NCI-H1694 treated with DMSO at 0.1 percent for 48 hours (cell line): ENCODE measurements at regions not wholly inside any gene's neighbourhood (a gene's known extent, or its start where the extent isn't known, plus 50 kb on each side); places are given as distances from the start of the nearest gene placed in this dataset.

Experiments used
- DNase-seq: peaks from one replicate; lab custom pipeline; 2025; lab: John Stamatoyannopoulos, UW

- no peak for DNase-seq
Observed at GRCh38 chr13:107475753-107476453, 739.4 kb downstream of the LIG4 start.

- no peak for DNase-seq
Observed at GRCh38 chr13:107473253-107473652, 742.1 kb downstream of the LIG4 start.

DNA sequence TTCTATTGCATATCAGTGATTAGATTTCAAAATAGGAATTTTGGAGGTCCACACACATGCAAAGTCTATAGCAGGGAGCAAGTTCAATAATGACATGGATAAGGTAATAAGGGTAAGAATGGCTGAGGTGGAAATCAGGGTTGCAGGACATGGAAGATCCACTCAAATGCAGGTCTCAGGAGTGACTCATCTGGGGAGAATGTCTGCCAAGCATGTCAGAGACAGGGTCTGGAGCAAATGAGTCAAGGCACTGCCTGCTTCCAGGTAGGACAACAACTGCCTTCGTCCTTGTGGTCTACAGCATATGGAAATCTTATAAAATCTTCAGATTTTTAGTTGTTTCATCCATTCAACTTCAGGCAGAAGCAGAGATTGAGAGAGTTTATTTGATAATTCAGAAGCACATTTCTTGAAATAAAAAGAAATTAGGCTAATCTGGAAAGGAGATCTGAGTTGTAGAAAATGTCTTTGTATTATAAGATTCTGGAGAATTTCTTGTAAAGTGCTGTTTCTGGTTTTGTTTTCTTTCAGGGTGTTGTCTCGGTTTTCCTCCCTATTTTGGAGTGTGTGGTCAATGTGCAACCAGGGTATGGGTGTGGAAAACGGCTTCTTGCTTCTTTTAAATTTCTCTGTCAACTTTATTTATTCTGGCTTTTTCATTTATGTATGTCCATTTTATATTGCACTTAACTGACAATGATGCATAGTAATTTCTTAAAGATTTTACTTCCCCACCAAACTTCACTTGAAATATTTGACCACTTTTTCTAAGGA, 748.8 kb downstream of the LIG4 start:
- no peak for DNase-seq

DNA sequence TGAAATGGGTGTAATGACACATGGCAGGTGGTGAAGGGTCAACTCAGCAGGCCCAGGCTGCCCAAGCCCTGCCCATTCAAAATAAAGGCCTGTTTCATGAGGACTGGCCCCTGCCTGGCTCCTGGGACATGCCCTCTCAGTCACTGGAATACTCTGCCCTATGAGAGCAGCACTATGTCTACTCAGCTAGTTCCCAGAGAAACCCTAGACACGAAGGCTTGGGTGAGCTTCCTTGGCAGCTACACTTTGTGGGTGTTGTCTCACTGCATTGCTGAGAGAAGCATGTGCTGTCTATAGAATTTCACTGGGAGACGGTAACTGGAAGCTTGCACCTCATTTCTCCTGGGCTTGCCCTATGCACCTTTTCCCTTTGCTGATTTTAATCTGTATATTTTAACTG, 752.8 kb downstream of the LIG4 start:
- DNase-seq, result no peak

DNA sequence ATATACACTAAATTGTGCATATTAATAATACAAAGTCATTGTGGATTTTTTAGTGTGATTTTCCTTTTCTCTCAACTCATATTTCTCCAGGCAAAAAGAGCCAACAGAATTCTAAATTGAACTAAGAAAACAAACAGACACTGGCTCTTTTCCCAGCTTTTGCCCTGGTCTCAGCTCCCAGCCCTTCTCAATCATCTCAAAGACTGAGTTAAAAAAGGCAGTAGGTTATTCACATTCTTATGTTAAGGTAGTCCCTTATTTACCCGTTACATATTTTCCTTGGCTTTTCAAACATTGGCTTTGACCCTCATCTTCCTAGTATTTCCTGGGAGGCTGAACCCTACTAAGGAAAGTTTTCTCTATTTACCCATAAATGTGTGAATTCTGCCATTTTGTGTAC, 753.6 kb downstream of the LIG4 start:
- no peak for DNase-seq

DNA sequence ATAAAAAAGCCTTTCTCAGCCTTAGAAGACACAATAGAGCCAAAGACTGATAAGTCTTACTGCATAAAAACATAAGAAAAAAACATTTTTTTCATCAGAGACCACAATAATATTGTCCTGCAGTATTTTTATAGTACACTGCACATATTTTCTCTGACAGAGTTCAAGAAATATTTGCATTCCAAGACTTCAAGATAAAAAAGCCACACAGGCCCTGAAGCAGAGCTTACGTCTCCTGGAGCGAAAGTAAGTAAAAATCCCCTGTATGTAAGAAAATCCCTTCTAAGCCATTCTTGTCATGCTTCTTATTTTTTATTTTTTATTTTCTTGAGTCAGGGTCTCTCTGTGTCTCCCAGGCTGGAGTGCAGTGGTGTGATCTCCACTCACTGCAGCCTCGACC, 755.9 kb downstream of the LIG4 start:
- no peak for DNase-seq

DNA sequence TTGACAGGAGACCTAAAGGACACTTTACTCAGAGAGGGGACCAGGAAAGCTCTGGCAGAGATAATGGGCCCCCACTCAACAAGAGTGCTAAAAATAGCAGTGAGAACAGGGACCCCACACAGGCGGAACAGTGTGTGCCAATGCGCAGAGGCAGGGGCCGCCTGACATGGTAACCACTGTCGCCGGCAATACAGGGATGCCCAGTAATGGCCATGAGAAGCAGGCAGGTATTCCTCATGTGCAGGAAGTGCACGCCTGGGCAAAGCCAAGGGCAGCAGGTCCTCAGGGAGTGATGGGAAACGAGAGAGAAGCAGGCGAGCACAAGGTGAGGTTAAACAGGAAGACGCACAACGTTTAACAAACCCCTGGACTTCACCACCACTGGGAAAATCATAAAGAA, 757.1 kb downstream of the LIG4 start:
- no peak for DNase-seq

GRCh38 chr13:107457686-107458085, 757.6 kb downstream of the LIG4 start:
- DNase-seq, result no peak

- no peak for DNase-seq
Observed at GRCh38 chr13:107456431-107456830, 758.9 kb downstream of the LIG4 start.

DNA sequence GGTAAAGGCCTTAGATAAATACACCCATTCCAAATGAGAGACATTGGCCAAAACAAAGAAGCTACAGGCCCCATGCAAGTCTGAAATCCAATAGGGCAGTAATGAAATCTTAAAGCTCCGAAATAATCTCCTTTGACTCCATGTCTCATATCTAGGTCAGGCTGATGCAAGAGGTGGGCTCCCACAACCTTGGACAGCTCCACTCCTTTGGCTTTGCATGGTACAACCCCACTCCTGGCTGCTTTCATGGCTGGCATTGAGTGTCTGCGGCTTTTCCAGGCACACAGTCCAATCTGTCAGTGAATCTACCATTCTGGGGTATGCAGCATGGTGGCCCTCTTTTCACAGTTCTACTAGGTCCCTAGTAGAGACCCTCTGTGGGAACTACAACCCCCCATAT, 762.5 kb downstream of the LIG4 start:
- DNase-seq, result no peak

GRCh38 chr13:107450931-107451330, 764.4 kb downstream of the LIG4 start:
- DNase-seq, result no peak

DNA sequence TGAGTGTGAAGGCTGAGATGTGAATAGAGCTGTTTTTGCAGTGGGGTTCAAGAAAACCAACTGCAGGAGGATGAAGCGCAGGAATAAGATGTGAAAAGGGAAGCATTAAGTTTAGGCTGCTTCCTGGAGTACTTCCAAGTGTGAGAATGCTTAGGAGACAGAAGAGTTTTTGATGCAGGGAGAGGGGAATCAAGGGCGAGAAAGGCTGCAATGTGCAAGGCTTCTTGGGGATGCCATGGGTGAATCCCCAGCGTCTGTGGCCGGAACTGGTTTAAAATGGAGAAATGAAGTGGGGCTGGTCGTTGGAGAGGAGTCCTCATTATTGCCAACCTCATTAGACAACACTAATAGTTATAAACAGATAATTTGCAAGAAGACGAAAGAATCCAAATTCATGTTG, 764.9 kb downstream of the LIG4 start:
- DNase-seq, result no peak

DNA sequence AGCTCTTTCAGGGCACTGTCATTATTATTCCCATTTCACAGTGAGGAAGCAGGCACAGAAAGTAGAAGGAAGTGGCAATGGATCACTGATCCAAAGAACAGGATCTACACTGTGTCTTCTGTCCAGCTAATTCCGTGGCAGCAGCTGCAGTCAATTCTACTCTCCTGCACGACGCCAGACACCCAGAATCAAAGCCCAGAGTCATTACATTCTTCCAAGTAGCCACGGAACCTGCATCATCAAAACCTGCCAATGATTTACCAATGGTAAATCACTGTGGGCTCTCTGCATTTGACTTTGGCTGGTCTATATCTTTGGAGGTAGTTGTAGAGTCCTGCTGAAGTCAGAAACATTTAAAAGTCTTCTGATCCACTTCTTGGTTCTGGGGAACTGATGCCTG, 767.7 kb downstream of the LIG4 start:
- DNase-seq, result no peak

GRCh38 chr13:107441279-107441678, 774.1 kb downstream of the LIG4 start:
- no peak for DNase-seq

- DNase-seq, result no peak
Observed at GRCh38 chr13:107438251-107438650, 777.1 kb downstream of the LIG4 start.

- no peak for DNase-seq
Observed at GRCh38 chr13:107434347-107434746, 781.0 kb downstream of the LIG4 start.

DNA sequence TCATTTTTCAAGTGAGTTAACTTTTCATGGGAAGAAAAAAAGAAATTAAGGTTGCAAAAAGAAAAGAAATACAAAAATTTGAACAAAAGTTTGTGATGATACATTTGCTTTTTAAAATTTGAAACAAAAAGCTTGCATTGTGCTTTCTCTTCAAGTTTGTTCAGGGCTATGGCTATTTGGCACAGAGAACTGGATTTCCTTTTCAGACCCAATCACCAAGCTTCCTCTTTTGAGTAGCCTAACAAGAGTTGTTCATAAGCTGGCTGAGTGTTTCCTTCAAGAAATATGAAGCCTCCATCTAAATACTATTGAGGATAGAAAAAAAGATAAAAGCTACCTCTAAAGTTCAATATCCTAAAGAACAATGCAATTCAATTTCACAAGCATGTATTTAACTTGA, 787.8 kb downstream of the LIG4 start:
- DNase-seq, result no peak

DNA sequence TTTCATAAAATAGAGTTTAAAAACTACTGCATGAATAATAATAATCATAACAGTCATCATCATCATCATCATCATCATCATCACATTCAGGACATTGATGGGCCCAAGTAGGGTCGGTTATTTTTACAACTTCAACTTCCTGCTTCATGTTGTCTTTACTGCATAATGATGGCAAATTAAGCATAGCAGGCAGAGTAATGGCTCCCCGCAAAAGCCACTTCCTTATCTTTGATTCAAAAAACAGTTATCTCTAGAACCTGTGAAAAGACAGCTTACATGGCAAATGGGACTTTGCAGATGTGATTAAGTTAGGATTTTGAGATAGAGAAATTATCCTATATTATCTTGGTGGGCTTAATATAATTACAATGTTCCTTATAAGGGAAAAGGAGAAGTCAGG, 792.9 kb downstream of the LIG4 start:
- no peak for DNase-seq

DNA sequence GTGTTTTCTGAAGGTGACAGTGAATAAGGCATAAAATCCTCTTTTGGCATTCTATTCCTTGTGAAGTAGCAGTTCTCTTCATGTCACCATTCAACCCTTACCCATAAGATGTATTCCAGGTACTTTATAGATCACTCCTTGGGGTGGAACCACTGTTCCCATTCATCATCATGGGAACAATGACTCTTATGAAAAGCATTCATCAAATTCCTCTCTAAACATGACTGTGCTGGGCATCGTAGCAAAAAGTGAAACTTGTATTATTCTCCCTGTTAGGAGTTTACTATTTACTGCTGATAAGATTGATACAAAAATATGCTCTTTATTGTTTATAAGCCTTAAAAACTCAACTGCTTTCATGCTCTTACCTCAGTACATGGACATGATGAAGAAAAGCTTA, 793.4 kb downstream of the LIG4 start:
- no peak for DNase-seq

GRCh38 chr13:107421028-107421427, 794.3 kb downstream of the LIG4 start:
- no peak for DNase-seq

- DNase-seq, result no peak
Observed at GRCh38 chr13:107413005-107413404, 802.3 kb downstream of the LIG4 start.

- DNase-seq, result no peak
Observed at GRCh38 chr13:107407074-107407473, 808.3 kb downstream of the LIG4 start.

DNA sequence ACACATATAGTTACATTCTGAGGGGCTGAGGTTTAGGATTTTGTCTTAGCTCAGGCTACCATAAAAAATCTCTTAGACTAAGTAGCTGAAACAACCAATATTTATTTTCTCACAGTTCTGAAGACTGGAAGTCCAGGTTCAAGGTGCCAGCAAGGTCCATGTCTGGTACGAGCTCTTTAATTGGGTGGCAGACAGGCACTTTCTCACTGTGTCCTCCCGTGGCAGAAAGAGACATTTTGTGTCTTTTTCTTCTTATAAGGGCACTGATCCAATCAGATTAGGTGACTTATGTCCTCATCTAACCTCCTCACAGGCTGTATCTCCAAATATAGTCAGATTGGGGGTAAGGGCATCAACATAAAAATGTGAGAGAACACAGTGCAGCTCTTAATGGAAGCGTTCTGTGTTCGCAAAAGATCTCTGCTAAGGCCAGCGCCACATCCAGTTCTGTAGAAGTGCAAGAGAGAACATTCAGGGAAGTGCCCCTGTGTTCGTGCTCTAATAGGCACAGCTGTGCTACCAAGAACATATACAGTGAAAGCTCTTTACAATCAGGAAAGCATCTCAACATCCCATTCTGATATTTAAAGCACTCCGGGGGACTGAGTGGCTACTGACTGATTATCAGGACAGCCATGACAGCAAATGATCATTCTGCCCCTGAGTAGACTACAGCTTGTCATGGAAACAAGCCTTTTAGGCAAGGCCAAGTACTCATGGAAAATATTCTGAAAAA, 819.2 kb downstream of the LIG4 start:
- no peak for DNase-seq
